ENCODE measurements at regions not wholly inside any gene's neighbourhood (a gene's known extent, or its start where the extent isn't known, plus 50 kb on each side); places are given as distances from the start of the nearest gene placed in this dataset.
A peak's percentile ranks its signal among the peaks of the same experiment; 100 is the strongest.

DNA sequence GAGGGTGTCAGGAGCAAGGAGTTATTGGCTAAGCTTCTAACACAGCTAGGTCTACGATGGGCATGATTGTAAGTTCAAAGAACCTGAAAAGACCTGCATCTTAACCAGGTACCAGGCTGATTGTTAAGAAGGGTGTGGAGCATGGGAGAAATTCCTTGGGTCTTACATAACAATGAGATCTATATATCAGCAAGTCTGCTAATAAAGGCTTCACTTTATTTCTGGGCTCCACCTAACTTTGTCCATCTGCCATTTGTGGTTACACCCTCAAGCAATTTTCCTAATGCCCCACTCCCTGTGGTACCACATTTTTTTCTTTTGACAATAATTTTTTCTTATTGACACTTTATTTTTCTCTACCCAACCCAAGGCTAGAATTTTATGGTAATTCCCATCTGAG, 223.5 kb upstream of the JAG1 start:
- peaks cover 0 to 3% (median 3%) of the 10 kb centered on the region in 3 donors for H3K4me1 ChIP-seq
- H3K9me3 ChIP-seq = no peaks in the 10 kb centered on the region
- 100% methylated on average over 1 of the region's 1 CpG for WGBS, 2 donors (ENCODE audit: low coverage in 1 of 2)
- no peak for ATAC-seq
- no peak overlapping the region for H3K27ac ChIP-seq
- TF ChIP-seq, protein P1, sequence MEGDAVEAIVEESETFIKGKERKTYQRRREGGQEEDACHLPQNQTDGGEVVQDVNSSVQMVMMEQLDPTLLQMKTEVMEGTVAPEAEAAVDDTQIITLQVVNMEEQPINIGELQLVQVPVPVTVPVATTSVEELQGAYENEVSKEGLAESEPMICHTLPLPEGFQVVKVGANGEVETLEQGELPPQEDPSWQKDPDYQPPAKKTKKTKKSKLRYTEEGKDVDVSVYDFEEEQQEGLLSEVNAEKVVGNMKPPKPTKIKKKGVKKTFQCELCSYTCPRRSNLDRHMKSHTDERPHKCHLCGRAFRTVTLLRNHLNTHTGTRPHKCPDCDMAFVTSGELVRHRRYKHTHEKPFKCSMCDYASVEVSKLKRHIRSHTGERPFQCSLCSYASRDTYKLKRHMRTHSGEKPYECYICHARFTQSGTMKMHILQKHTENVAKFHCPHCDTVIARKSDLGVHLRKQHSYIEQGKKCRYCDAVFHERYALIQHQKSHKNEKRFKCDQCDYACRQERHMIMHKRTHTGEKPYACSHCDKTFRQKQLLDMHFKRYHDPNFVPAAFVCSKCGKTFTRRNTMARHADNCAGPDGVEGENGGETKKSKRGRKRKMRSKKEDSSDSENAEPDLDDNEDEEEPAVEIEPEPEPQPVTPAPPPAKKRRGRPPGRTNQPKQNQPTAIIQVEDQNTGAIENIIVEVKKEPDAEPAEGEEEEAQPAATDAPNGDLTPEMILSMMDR (IDR thresholded peaks at IDR 0.05) = no peak
- TF ChIP-seq POLR2A (IDR thresholded peaks at IDR 0.05) (no peak), EP300 (IDR thresholded peaks at IDR 0.05) (no peak), POLR2AphosphoS5 (IDR thresholded peaks at IDR 0.05) (no peak)
- H3K4me3 ChIP-seq = no peak overlapping the region
- H3K36me3 ChIP-seq = no peaks in the 10 kb centered on the region
- H3K27me3 ChIP-seq = no peaks in the 10 kb centered on the region

DNA sequence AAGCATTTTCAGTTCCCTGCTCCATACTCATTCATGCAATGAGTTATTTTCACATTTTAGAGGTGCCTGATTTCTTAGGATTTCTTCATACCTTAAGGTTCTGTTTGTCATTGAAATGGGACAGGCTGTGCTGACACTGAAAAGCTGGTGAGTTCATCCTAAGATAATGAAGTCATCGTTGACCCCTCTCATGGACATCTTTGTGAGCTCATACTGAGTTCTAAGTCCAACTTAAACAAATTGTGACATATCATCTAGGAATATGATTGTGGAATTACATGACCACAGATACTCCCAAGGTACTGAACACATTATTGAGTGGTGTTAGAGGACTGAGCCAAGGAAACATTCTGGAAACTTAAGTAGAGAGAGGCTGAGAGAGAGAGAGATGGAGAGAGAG, 224.8 kb upstream of the JAG1 start:
- no peaks in the 10 kb centered on the region for H3K9me3 ChIP-seq
- H3K27me3 ChIP-seq = no peaks in the 10 kb centered on the region
- peaks cover 0 to 15% (median 3%) of the 10 kb centered on the region in 3 donors for H3K4me1 ChIP-seq
- H3K27ac ChIP-seq = no peak overlapping the region
- ATAC-seq = peak; percentile 83
- TF ChIP-seq, protein P1 (IDR thresholded peaks at IDR 0.05) = no peak
- TF ChIP-seq POLR2A (IDR thresholded peaks at IDR 0.05) = no peak
- TF ChIP-seq POLR2AphosphoS5 (IDR thresholded peaks at IDR 0.05) = no peak
- WGBS, 2 donors (ENCODE audit: low coverage in 1 of 2) = 75% methylated on average over 1 of the region's 1 CpG
- H3K36me3 ChIP-seq = no peaks in the 10 kb centered on the region
- H3K4me3 ChIP-seq = no peak overlapping the region

DNA sequence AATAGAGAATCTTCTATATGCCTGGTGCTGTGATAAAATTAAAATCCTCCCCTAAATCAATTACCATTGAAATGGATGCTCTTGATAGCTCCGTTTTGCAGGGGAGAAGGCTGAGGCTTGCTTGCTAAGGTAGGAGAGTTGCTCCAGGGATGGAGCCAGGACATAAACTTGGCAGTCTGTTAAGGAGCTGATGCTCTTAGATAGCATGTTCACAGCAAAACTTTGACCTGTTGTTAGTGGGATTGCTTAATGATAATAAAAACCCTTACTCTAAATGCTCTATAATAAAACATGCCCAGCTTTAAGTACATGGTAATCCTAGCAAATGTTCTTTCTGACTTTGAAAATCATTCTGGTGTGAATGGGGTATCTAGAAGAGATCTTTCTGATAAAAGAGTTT, 228.4 kb upstream of the JAG1 start:
- 55% methylated on average over 1 of the region's 1 CpG; no CpG with 5 or more reads in 1 of the 2 donors for WGBS, 2 donors (ENCODE audit: low coverage in 1 of 2)
- no peaks in the 10 kb centered on the region for H3K36me3 ChIP-seq
- H3K4me3 ChIP-seq = no peak overlapping the region
- H3K9me3 ChIP-seq = no peaks in the 10 kb centered on the region
- no peaks in the 10 kb centered on the region for H3K27me3 ChIP-seq
- H3K27ac ChIP-seq = no peak overlapping the region
- H3K4me1 ChIP-seq = peaks cover 0 to 15% (median 3%) of the 10 kb centered on the region in 3 donors
- TF ChIP-seq POLR2A (IDR thresholded peaks at IDR 0.05) = no peak
- TF ChIP-seq EP300 (IDR thresholded peaks at IDR 0.05) = no peak
- TF ChIP-seq, protein P1 (IDR thresholded peaks at IDR 0.05) = no peak
- TF ChIP-seq POLR2AphosphoS5 (IDR thresholded peaks at IDR 0.05) = no peak
- ATAC-seq = no peak

DNA sequence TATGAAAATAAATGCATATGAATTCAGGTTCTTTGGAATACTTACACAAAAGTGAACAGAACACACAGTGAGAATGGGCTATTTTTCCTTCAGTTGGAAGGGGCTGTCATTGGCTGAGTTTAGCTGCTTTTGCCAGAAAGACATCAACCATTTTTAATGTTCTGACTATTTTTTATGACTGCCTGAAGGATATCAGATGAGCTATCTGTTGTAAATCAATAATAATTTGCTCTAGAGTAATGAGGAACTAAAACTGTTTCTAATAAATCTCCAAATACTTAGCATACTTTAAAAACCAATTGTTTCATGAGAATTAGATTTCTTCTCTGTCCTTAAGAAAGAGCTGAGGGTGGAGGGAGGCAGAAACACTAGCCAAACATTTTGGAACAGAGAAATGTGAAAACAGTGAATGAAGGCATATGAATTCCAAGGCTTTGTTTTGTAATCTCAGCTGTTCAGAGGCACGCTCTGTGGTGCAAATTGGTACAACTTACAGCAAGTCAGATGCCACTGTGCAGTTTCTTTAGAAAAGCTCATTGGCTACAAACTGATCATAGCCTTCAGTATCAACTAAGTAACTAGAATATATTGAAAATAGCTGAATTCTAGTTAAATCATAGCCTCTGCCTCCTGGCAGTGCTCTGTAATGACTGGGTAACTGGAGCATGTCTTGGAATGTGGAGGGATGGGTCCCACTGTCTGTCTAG, 228.9 kb upstream of the JAG1 start:
- no peak overlapping the region for H3K27ac ChIP-seq
- TF ChIP-seq, protein P1 (IDR thresholded peaks at IDR 0.05) = no peak
- no peak for TF ChIP-seq EP300 (IDR thresholded peaks at IDR 0.05)
- no peak for TF ChIP-seq POLR2A (IDR thresholded peaks at IDR 0.05)
- TF ChIP-seq POLR2AphosphoS5 (IDR thresholded peaks at IDR 0.05) = no peak

DNA sequence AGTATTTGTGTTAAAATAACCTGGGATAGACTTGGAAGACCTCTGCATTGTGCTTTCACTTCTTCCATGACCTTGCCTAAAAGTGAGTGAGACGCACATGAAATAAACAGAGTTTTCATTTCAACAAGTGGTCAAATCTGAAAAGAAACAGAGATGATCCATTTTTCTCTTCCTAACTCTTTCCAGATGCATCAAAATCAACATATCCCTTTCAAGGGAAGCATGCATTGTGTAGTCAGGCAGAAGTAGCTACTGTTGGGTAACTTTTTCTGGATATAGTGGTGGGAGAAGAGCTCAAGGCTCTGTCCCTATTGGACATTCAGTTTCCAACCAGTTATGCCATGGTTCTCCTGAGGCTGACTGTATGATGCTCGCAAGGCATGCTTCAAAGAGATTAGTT, 233.0 kb upstream of the JAG1 start:
- no peaks in the 10 kb centered on the region for H3K36me3 ChIP-seq
- no peak overlapping the region for H3K27ac ChIP-seq
- peaks cover 0 to 22% (median 3%) of the 10 kb centered on the region in 3 donors for H3K4me1 ChIP-seq
- H3K27me3 ChIP-seq = no peaks in the 10 kb centered on the region
- no peaks in the 10 kb centered on the region for H3K9me3 ChIP-seq
- 57 to 100% methylated on average over 1 to 2 of the region's 2 CpGs for WGBS, 2 donors (ENCODE audit: low coverage in 1 of 2)
- TF ChIP-seq, protein P1 (IDR thresholded peaks at IDR 0.05) = no peak
- TF ChIP-seq POLR2A (IDR thresholded peaks at IDR 0.05) = no peak
- TF ChIP-seq POLR2AphosphoS5 (IDR thresholded peaks at IDR 0.05) = no peak
- TF ChIP-seq EP300 (IDR thresholded peaks at IDR 0.05) = no peak
- no peak for ATAC-seq
- H3K4me3 ChIP-seq = no peak overlapping the region

More for the DNA sequence above, 228.9 kb upstream of the JAG1 start:
- ATAC-seq = no peak
- 43 to 54% methylated on average over 1 of the region's 1 CpG for WGBS, 2 donors (ENCODE audit: low coverage in 1 of 2)
- Histone ChIP-seq H3K4me1 (peaks cover 0 to 15% (median 3%) of the 10 kb centered on the region in 3 donors), H3K27me3 (no peaks in the 10 kb centered on the region), H3K36me3 (no peaks in the 10 kb centered on the region), H3K4me3 (no peak overlapping the region), H3K9me3 (no peaks in the 10 kb centered on the region)
